Activated CD8-positive, alpha-beta T cell treated with anti-CD3 and anti-CD28 coated beads, Interleukin-2, amount 10 ng/mL, durations not matched to agents 7 days and 5 days (primary cell): ENCODE measurements at regions not wholly inside any gene's neighbourhood (a gene's known extent, or its start where the extent isn't known, plus 50 kb on each side); places are given as distances from the start of the nearest gene placed in this dataset.

Experiments used
- ATAC-seq: fragments of 150-1000 bp; cut with Tn5 transposase; one replicate; pipeline ENCODE4 v1.10.0; 2021; ENCODE audit warnings: moderate library complexity
- CTCF ChIA-PET: fragments of 350-600 bp; sonication (Branson Sonifier 250); formaldehyde crosslinking; loops from one replicate; lab custom pipeline; 2021; ENCODE audit warnings: antibody characterized with exemption; lab: Charles Lee
- POLR2A ChIA-PET: fragments of 350-600 bp; sonication (Branson Sonifier 250); formaldehyde crosslinking; loops from one replicate; lab custom pipeline; 2021; ENCODE audit warnings: antibody characterized with exemption; lab: Charles Lee
- DNase-seq: peaks from one replicate; pipeline ENCODE4 v3.0.0-alpha.2; 2020
- H3K27ac Mint-ChIP-seq: one replicate; pipeline ENCODE4 v1.8.0; 2021; ENCODE audit warnings: mild to moderate bottlenecking, mixed read lengths
- H3K27me3 Mint-ChIP-seq: one replicate; pipeline ENCODE4 v1.8.0; 2021; ENCODE audit warnings: low read depth, mixed read lengths
- H3K36me3 Mint-ChIP-seq: one replicate; pipeline ENCODE4 v1.8.0; 2021; ENCODE audit warnings: low read depth, mixed read lengths
- H3K4me1 Mint-ChIP-seq: one replicate; pipeline ENCODE4 v1.8.0; 2021; ENCODE audit warnings: low read depth, mixed read lengths
- H3K4me3 Mint-ChIP-seq: one replicate; pipeline ENCODE4 v1.8.0; 2021; ENCODE audit warnings: mild to moderate bottlenecking, mixed read lengths
- H3K9me3 Mint-ChIP-seq: one replicate; pipeline ENCODE4 v1.8.0; 2022; ENCODE audit warnings: mixed read lengths; ENCODE audit not compliant: insufficient read depth

DNA sequence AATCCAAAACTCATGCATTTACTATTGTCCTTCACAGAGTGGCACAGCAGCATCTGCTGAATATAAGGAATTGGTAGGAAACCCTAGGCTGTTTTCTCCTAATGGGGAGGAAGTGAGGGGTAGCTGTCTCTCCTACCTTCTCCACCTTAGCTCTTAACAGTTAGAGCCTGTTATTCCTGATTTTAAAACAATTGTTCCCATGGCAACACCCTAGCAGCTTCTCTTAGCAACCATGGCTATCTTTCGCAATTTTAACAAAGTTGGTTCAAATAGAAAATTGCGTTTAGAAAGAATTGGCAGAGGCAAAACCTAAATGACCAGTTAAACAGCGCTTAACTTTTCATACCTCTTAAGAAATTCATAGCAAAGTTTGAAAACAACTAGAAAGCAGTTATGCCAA is 603.4 kb upstream of the AUTS2 start:
- DNase-seq: no peak
- ChIA-PET CTCF (no interaction called here), POLR2A (no interaction called here)
- Mint-ChIP-seq H3K4me1 (no peaks in the 10 kb centered on the region), H3K27me3 (no peaks in the 10 kb centered on the region), H3K9me3 (peaks cover 13% of the 10 kb centered on the region), H3K27ac (no peak overlapping the region), H3K4me3 (no peak overlapping the region), H3K36me3 (no peaks in the 10 kb centered on the region)
- no peak for ATAC-seq

- ChIA-PET CTCF (no interaction called here), POLR2A (no interaction called here)
- no peaks in the 10 kb centered on the region for H3K27me3 Mint-ChIP-seq
- no peaks in the 10 kb centered on the region for H3K36me3 Mint-ChIP-seq
- H3K27ac Mint-ChIP-seq: no peak overlapping the region
- H3K4me1 Mint-ChIP-seq: no peaks in the 10 kb centered on the region
- no peak overlapping the region for H3K4me3 Mint-ChIP-seq
- DNase-seq: no peak
- peaks cover 22% of the 10 kb centered on the region for H3K9me3 Mint-ChIP-seq
- no peak for ATAC-seq
These were observed 600.1 kb upstream of the AUTS2 start for GRCh38 chr7:68998136-68998535.

DNA sequence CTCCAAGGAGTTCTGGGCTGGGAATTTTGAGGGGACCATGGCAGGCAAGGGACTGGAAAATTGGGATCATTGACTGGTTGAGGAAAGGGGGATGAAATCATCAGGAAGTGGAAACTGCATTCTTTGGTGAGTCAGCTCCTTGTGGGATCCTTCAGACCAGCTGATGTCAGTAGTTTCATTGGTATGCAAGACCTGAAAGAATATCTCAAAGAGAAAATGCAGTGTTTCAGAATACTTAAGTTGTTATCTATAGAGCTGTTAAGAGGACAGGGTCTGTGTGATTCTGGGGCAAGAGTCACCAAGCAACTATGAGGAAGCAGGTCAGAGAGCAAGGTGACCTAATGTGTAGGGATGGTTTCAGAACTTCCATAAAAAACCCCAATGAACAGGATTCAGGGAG is 595.9 kb upstream of the AUTS2 start:
- DNase-seq (no peak), ATAC-seq (no peak)
- Mint-ChIP-seq H3K36me3 (no peaks in the 10 kb centered on the region), H3K27me3 (no peaks in the 10 kb centered on the region), H3K4me3 (no peak overlapping the region), H3K9me3 (peaks cover 27% of the 10 kb centered on the region), H3K4me1 (no peaks in the 10 kb centered on the region), H3K27ac (no peak overlapping the region)
- POLR2A ChIA-PET: no interaction called here
- CTCF ChIA-PET: no interaction called here

- Mint-ChIP-seq H3K4me1 (no peaks in the 10 kb centered on the region), H3K36me3 (no peaks in the 10 kb centered on the region), H3K4me3 (no peak overlapping the region), H3K27me3 (no peaks in the 10 kb centered on the region), H3K27ac (no peak overlapping the region), H3K9me3 (peaks cover 18% of the 10 kb centered on the region)
- DNase-seq (no peak), ATAC-seq (no peak)
- CTCF ChIA-PET: no interaction called here
- POLR2A ChIA-PET: no interaction called here
These were observed 586.1 kb upstream of the AUTS2 start for GRCh38 chr7:69012149-69012548.

- Mint-ChIP-seq H3K4me3 (no peak overlapping the region), H3K9me3 (peaks cover 40% of the 10 kb centered on the region), H3K36me3 (no peaks in the 10 kb centered on the region), H3K4me1 (no peaks in the 10 kb centered on the region), H3K27me3 (no peaks in the 10 kb centered on the region), H3K27ac (no peak overlapping the region)
- CTCF ChIA-PET: no interaction called here
- DNase-seq (no peak), ATAC-seq (no peak)
- POLR2A ChIA-PET: no interaction called here
These were observed 581.1 kb upstream of the AUTS2 start for GRCh38 chr7:69017208-69017607.

GRCh38 chr7:69018200-69018599 is 580.1 kb upstream of the AUTS2 start:
- POLR2A ChIA-PET: no interaction called here
- no peak overlapping the region for H3K27ac Mint-ChIP-seq
- DNase-seq: no peak
- ATAC-seq: no peak
- no peak overlapping the region for H3K4me3 Mint-ChIP-seq
- peaks cover 33% of the 10 kb centered on the region for H3K9me3 Mint-ChIP-seq
- H3K36me3 Mint-ChIP-seq: no peaks in the 10 kb centered on the region
- H3K4me1 Mint-ChIP-seq: no peaks in the 10 kb centered on the region
- H3K27me3 Mint-ChIP-seq: no peaks in the 10 kb centered on the region
- CTCF ChIA-PET: no interaction called here

DNA sequence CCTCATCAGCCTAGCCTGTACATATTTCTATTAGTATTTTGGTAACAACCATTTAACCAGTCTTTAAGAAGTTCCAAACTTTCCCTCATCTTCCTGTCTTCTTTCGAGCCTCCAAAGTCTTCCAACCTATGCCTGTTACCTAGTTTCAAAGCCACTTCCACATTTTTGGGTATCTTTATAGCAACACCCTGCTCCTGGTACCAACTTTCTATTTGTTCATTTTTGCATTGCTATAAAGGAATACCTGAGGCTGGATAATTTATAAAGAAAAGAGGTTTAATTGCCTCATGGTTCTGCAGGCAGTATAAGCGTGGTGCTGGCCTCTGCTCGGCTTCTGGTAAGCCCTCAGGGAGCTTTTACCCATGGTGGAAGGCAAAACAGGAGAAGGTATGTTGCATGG is 578.8 kb upstream of the AUTS2 start:
- H3K9me3 Mint-ChIP-seq: peaks cover 28% of the 10 kb centered on the region
- no peaks in the 10 kb centered on the region for H3K27me3 Mint-ChIP-seq

GRCh38 chr7:69020536-69020935 is 577.7 kb upstream of the AUTS2 start:
- Mint-ChIP-seq H3K36me3 (no peaks in the 10 kb centered on the region), H3K4me1 (no peaks in the 10 kb centered on the region), H3K27me3 (no peaks in the 10 kb centered on the region), H3K27ac (no peak overlapping the region), H3K9me3 (peaks cover 28% of the 10 kb centered on the region), H3K4me3 (no peak overlapping the region)
- POLR2A ChIA-PET: no interaction called here
- CTCF ChIA-PET: no interaction called here
- DNase-seq: no peak
- ATAC-seq: no peak

More for the DNA sequence above, 578.8 kb upstream of the AUTS2 start:
- ATAC-seq (no peak), DNase-seq (no peak)
- POLR2A ChIA-PET: no interaction called here
- no peak overlapping the region for H3K4me3 Mint-ChIP-seq
- CTCF ChIA-PET: no interaction called here
- no peaks in the 10 kb centered on the region for H3K36me3 Mint-ChIP-seq
- H3K4me1 Mint-ChIP-seq: no peaks in the 10 kb centered on the region
- H3K27ac Mint-ChIP-seq: no peak overlapping the region

DNA sequence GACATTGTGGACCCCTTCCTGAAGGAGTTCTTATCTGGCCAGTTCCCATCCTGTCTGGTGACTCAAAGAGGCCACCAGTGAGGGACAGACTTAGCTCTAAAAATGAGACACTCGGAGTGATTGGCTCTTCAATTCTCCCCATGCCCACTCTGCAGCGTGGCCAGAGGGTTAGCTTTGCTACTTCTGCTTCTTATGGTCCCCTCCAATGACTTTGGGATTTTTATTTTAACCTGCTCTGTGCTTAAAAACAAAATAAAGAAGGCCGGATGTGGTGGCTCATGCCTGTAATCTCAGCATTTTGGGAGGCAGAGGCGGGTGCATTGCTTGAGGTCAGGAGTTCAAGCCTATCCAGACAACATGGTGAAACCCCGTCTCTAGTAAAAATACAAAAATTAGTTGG is 573.0 kb upstream of the AUTS2 start:
- no peaks in the 10 kb centered on the region for H3K27me3 Mint-ChIP-seq
- no peaks in the 10 kb centered on the region for H3K4me1 Mint-ChIP-seq
- H3K36me3 Mint-ChIP-seq: no peaks in the 10 kb centered on the region
- H3K4me3 Mint-ChIP-seq: no peak overlapping the region
- DNase-seq (no peak), ATAC-seq (no peak)
- H3K27ac Mint-ChIP-seq: no peak overlapping the region
- ChIA-PET CTCF (no interaction called here), POLR2A (no interaction called here)
- H3K9me3 Mint-ChIP-seq: peaks cover 17% of the 10 kb centered on the region

DNA sequence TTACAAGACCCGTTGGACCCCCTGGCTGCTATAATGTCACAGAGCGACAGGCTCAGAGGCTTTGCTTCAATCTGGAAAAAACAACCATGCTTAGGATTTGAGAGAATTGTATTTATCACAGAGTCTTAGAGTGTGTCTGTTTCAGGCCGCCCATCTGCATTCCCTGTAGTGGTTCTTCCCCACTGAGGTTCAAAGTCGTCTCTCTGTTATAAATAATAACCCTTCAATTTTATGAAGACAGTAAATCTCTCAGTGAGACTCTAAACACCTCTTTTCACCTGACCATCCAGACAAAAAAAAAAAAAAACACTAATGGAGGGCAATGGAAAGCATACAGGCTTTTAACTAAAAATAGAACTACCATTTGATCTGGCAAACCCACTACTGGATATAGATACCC is 565.4 kb upstream of the AUTS2 start:
- CTCF ChIA-PET: no interaction called here
- H3K36me3 Mint-ChIP-seq: no peaks in the 10 kb centered on the region
- H3K27ac Mint-ChIP-seq: no peak overlapping the region
- H3K27me3 Mint-ChIP-seq: no peaks in the 10 kb centered on the region
- no peak for ATAC-seq
- H3K4me3 Mint-ChIP-seq: no peak overlapping the region
- peaks cover 16% of the 10 kb centered on the region for H3K9me3 Mint-ChIP-seq
- POLR2A ChIA-PET: no interaction called here
- DNase-seq: no peak
- H3K4me1 Mint-ChIP-seq: no peaks in the 10 kb centered on the region

DNA sequence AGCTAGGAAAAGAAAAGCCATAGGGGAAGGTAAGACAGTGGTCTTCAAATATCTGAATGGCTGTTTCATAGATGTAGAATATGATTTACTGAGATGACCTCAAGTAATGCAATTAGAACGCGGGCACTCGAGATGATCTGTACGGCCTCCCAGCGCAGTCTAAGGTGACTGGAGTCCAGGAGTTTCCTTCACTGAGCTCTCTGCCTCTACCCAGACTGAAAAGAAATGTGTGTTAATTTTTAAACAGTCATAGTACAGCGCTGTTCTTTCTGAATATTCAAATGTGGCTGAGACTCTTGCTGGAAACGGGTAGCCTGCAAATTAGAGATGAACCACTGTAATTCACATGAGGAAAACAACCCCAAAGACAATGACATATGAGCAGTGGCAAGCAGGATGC is 562.4 kb upstream of the AUTS2 start:
- POLR2A ChIA-PET: no interaction called here
- CTCF ChIA-PET: no interaction called here
- Mint-ChIP-seq H3K36me3 (no peaks in the 10 kb centered on the region), H3K9me3 (peaks cover 10% of the 10 kb centered on the region), H3K27me3 (no peaks in the 10 kb centered on the region), H3K27ac (no peak overlapping the region), H3K4me1 (no peaks in the 10 kb centered on the region), H3K4me3 (no peak overlapping the region)
- DNase-seq (no peak), ATAC-seq (no peak)

DNA sequence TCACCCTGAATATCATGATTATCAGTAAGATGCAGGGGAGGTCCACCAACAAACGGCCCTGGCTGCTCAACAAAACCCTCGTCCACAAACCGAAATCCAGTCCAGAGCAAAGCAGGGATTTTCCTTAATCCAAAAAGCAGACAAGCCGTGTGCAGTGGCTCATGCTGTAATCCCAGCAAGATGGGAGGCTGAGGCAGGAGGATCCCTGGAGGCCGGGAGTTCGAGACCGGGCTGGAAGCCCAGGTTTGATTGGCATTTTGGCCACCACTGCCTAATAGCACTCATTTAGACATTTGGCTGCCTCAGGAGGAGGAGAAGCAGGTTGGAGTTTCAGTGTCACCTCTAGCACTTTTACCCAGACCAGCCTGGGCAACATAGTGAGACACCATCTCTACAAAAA is 562.0 kb upstream of the AUTS2 start:
- H3K9me3 Mint-ChIP-seq: peaks cover 10% of the 10 kb centered on the region
- no peak overlapping the region for H3K4me3 Mint-ChIP-seq
- H3K36me3 Mint-ChIP-seq: no peaks in the 10 kb centered on the region
- DNase-seq (no peak), ATAC-seq (no peak)
- no peaks in the 10 kb centered on the region for H3K27me3 Mint-ChIP-seq
- no peaks in the 10 kb centered on the region for H3K4me1 Mint-ChIP-seq
- no peak overlapping the region for H3K27ac Mint-ChIP-seq
- POLR2A ChIA-PET: no interaction called here
- CTCF ChIA-PET: no interaction called here

- ATAC-seq (no peak), DNase-seq (no peak)
- H3K36me3 Mint-ChIP-seq: no peaks in the 10 kb centered on the region
- no peak overlapping the region for H3K4me3 Mint-ChIP-seq
- no peaks in the 10 kb centered on the region for H3K4me1 Mint-ChIP-seq
- POLR2A ChIA-PET: no interaction called here
- H3K27ac Mint-ChIP-seq: no peak overlapping the region
- H3K9me3 Mint-ChIP-seq: peaks cover 14% of the 10 kb centered on the region
- CTCF ChIA-PET: no interaction called here
- H3K27me3 Mint-ChIP-seq: no peaks in the 10 kb centered on the region
These were observed 559.4 kb upstream of the AUTS2 start for GRCh38 chr7:69038915-69039314.
